HG03135 (cell line): ENCODE measurements at regions not wholly inside any gene's neighbourhood (a gene's known extent, or its start where the extent isn't known, plus 50 kb on each side); places are given as distances from the start of the nearest gene placed in this dataset.
"Not testable (repeated sequence)": the region's sequence is repeated elsewhere in the genome, so short reads cannot be mapped to it uniquely, and the experiment has no call there.

Source experiments
- ATAC-seq: cut with Tn5 transposase; IDR thresholded peaks from one replicate; pipeline ENCODE4 v1.9.1; 2021; ENCODE audit warnings: mild to moderate bottlenecking, moderate library complexity; ENCODE audit not compliant: unreplicated experiment

DNA sequence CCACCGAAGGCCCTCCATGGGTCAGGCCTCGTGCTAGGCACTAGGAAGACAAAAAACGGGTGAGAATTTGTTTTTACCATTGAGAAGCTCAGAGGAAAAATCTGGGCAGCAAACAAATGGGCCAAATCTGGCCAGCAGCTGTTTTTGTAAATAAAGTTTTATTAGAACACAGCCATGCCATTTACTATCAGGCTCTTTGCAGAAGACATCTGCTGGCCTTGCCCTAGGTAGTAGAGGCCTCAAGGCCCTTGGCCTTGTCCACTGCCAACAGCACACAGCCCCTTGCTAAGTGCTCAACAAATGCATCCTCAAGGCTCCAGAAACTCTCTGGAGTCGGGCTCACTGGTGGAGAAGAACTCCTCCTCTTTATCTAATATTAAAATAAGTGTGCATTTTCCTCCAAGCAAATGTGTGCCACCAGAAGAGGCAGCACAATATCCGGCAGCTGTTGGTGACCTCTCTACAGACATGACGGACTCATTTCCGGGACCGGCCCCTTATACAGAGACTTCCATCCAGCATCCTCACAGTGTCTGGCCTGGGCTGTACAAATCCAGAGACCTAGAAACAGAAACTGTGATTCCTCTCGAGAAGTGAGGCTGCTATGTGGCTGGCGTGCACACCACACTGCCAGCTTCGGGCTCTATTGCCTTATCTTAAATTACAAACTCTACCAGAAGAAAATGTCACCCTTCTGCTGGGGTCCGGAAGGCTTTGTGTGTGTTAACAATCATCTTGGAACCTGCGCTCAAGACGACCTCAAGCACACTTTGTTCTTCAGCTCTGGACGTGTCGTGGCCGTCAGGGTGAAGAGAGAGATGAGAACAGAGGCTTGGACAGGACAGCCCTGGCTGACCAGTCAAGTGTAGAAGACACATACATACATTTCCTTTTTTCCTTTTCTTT lies 203.9 kb downstream of the TOMM20 start:
- ATAC-seq, result no peak

DNA sequence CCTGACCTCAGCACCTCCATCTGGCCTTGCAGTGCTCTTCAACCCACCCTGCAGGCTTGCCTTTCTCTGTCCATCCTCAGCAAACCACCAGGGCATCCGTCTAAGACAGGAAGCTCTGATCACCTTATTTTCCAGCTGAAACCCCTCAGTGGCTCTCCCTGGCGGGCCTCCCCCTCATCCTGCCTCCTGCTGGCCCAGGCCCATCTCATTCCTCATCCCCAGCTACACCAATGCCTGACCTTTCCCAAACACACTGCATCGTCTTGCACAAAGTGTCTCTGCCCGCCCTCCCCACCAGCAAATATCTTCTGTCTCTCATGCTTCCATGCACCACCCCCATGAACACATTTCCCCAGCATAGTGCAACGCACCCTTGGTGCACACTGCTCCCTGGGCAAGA lies 205.0 kb downstream of the TOMM20 start:
- no peak for ATAC-seq

DNA sequence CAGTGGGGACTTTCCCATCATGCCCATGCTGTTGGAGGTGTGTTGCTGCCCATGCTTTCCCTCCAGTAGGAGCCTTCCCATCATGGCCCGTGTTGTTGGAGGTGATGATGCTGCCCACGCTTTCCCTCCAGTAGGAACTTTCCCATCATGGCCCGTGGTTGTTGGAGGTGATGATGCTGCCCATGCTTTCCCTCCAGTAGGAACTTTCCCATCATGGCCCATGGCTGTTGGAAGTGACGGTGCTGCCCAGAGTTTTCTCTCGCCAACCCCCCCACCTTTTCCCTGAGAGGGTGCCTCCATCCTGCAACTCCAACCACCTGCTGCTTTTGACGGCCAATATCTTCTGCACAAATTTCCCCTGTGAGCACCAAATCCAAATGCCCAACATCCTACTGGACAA lies 205.7 kb downstream of the TOMM20 start:
- ATAC-seq, result no peak

DNA sequence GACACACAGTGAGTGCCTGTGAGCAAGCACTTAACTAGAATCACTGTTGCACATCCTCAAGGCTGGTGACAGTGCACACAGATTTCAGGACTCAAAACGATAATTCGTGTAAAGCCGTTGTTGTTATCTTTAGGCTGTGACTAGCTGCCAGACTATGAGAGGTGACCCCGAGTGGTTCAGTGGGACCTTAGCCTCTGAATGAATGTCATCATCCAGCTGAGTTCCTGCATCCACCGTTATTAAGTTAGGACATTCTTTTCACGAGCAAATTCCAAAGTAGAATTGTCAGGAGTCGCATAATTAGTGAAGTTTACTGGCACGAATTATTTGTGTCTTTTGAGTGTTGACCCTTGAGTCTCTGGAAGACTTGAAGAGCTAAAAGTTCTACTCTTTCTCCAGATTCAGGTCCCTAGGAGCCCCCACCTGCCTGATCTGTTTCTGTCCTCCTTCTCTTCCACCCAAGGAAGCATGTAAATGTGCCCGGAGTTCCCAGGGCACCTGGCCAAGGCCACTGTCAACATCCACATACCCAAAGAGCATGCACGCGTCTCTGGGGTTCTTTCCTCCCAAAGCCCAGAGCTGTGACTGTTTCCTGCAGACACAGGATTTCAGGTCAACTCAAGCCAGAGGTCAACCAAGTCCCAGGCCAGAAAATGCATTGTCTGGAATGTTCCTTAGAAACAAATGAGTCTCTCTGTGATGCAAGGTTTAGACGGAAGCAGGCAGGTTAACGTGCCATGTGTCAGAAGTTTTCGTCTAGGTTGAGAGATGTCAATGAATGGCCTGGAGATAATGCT lies 207.2 kb downstream of the TOMM20 start:
- ATAC-seq, result no peak

DNA sequence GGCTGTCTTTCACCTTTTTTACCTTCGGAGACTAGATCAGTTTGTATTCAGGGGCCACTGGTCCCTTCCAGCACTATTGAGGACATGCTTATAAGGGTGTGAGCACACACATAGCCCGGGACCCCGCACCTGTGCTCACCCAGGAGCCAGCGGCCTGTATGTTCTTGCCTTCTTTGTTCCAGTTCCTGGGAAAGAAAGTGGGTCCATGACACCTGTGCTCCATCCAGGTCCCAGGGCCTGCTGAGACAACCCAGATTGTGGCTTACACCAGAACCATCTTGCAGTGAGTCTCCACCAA lies 207.8 kb downstream of the TOMM20 start:
- no peak for ATAC-seq

DNA sequence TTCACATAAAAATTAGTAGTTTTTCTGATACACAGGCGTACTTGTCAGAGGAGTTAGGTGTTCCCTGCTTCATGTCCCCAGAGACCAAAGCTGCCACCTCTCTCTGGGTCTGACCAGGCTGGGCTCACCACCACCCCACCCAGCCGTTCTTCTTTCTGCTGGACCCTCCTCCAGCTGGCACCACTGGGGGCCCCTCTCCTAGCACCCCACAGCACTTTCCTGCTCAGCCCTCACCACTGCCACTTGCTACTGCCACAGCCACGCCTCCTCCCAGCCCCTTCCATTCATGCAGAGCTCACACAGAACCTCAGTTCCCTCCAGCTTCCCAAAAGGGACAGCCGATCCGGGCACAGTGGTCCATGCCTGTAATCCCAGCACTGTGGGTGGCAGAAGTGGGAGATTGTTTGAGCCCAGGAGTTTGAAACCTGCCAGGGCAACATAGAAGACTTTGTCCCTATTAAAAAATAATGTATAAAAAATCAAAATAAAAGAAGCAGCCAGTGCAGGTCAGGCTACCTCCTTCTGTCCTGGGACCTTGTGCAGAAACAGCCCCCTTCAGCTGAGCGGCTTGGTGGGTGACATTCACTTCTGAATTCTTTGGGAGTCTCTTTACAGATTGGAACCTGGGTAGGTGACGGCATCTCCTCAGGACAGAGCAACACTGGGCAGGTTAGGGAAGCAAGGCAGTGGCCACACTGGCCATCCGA lies 208.3 kb downstream of the TOMM20 start:
- ATAC-seq, result no peak

DNA sequence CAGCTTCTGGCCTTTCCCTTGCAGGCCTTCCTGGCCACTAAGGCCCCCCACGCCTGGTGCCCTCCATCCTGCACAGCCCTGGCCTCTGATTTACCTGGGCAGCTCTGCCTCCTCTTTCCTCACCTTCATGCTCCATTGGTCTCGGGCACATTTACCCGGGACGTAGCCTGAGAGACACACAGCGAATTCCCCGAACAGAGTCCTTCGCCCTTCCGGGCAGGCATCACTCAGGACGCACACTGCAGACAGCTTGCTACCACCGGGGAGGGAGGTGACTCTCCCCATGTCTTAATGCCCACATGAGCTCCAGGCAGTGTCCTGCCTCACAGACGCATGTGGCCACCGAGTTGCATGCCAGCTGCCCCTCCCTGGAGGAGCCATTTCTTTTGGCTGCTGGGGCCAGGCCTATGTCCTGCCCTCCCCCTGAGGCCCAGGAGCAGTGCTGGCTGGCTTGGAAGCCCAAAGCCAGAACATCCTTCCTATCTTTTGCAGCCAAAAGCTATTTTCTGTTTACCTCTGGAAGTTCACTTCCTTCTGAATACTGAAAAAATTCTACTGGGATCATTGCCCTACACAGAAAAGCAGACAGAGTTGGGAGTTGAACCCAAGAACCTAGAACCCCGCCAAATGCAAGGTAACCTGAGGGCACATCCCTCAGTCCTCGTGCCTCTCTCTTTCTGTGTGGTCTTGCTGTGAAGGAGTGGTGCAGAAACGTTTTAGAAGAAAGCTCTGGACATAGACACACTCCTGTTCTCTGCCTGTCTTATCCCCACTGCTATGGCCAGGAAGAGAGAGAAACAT lies 209.5 kb downstream of the TOMM20 start:
- no peak for ATAC-seq

DNA sequence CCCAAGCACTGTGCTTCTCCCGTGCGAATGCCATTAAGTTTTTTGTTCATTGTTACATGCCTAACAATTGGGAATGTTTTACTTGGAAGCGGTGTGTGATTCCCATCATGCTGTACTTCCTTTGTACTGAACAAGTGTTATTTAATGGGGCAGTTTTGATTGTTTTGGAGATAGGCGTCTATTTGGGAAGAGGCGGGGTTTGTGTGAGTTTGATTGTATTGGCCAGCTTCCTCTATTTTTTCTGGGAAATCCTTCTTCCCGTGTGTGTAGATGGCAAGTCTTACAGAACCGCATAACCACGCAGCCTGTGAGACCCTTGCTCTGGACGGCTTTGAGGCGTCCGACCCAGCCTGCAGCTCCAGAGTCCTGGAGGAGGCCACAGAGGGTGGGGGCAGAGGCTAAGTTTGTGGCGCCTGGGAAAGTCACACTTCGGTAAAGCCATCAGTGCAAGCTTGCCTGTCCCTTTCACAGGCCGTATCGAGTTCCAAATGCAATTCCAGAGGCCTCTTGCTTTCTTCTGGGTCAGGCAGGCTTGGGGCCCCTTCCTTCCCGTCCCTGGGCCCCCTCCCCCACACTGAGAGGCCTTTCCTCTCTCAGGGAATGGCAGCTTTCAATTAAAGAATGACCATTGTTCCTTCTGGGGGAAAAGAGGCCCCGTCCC lies 210.3 kb downstream of the TOMM20 start:
- no peak for ATAC-seq

DNA sequence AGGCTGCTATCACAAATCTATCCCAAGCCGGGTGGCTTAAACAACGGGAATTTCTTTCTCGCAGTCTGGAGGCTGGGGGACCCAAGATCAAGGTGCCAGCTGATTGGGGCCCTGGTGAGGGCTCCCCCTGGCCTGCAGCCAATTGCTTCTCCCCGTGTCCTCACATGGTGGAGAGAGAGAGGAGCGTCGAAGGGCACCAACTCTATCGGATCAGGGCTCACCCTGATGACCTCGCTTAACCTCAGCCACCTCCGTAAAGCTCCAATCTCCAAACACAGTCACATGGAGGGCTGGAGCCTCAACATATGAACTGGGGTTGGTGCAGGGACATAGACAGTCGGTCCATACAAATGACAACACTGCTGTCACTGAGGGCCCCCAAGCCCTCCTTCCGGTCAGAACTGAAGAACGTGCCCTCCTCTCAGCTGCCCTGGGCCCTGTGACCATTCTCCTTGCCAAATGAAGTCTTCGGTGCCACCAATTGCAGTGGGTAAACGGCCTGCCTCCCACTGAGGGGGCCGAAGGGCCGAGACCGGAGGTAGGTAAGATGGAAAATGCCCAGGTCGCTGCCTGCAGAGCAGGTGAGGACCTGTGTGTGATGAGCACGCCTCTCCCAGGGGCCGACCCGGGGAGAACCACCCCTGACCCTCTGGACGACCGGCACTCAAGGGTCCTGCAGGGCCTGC lies 211.0 kb downstream of the TOMM20 start:
- ATAC-seq, result no peak

DNA sequence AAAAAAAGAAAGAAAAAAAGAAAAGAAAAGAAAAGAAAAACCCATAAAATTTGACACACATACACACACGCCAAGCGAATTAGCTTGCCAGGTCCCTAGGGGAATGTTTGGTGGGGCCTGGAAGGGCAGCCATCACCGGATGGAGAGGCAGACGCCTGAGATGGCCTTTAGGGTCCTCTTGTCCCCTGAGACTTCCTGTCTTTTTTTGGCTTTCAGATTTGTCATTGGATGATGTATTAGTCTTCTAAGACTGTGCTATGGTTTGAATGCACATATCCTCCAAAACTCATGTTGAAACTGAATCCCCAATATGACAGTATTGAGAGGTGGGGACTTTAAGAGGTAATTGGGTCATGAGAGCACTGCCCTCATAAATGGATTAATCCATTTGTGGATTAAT lies 211.8 kb downstream of the TOMM20 start:
- no peak for ATAC-seq

DNA sequence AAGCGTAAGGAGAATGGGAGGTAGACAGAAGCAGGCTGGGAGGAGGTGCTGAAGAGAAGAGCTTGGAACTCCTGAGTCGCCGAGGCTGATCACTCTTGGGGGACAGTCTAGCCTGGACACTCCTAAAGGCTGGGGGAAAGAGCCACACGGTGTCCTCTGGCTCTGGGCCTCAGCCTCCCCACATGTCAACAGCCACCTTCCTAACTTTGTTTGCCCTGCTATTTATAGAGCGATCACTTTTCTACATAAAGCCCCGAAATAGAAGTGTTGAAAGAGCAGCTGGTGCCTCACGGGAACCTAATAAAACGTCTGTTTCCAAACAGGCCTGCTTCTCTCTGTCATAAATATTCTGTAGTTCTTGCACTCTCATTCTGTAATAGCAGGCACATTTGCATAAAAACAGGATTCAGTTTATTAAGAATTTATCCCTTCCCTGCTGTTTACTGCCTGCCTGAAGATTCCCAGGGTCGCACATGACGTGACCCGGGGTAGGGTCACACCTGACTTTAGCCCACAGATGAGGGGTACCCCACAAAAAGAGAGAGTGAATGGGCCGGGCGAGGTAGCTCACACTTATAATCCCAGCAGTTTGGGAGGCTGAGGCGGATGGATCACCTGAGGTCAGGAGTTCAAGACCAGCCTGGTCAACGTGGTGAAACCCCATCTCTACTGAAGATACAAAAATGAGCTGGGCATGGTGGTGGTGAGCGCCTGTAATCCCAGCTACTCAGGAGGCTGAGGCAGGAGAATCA lies 212.5 kb downstream of the TOMM20 start:
- no peak for ATAC-seq

DNA sequence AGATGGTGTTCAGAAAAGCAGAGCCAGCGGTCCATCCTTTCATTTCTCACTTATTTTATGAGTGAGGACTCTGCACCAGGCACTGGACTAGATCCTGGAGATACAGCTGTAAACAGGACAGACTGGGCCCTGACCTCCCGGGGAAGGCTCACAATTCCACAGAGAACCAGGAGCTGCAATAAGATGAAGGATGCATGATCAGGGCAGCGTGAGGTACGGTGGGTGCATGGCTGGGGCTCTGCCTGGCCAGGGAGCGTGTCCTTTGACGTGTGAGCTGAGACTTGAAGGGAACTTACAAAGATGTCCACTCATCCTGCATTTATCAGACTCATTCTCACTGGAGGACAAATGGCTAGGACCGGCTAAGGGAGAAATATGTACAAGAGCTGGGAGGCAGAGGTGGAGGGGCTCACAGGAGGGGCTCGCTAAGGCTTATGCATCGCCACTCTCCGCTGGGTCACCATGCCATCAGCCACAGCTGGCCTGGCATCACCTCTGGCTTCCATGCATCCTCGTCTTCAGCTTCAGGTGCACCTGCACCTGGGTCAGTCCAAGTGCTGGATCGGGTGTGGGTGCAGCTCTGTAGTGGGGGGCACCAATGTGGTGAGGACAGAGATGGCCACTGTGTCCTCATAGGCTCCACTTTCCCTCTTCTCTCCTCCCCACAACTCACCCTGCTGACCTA lies 213.9 kb downstream of the TOMM20 start:
- no peak for ATAC-seq

DNA sequence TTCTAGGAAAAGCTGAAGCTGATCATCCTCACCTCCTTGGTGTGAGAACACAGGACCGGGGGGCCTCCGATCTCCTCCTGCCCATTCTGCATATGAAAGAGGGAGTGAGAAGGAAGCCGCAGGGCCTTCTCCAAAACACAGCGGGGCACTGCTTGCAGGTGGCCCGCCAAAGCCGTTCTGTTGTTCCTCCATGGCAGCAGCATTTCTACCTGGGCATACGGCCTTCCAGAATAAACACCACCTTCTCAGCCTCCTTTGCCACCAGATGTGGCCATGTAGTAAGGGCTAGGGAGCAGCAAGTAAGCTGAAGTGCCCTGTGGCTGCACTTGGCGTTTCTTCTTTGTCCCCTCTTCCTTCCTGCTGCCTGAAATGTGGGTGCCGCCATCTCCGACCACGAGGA lies 214.9 kb downstream of the TOMM20 start:
- no peak for ATAC-seq

DNA sequence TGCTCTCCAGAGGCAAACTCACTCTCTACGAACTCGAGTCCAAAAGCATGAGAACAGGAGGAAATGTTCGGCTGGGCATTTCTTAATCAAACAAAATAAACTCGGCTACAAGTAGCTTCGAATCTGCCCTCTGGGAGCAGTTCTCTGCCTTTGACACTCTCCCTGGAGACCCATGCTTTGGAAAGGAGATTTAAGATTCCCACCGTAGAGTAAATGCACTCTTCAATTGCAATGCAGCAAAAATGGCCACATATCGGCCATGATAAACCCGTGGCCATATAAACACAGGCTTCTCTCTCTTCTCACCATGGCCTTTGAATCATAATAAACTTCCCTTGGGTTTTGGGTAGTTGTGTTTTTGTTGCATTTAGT lies 215.4 kb downstream of the TOMM20 start:
- ATAC-seq, result no peak

DNA sequence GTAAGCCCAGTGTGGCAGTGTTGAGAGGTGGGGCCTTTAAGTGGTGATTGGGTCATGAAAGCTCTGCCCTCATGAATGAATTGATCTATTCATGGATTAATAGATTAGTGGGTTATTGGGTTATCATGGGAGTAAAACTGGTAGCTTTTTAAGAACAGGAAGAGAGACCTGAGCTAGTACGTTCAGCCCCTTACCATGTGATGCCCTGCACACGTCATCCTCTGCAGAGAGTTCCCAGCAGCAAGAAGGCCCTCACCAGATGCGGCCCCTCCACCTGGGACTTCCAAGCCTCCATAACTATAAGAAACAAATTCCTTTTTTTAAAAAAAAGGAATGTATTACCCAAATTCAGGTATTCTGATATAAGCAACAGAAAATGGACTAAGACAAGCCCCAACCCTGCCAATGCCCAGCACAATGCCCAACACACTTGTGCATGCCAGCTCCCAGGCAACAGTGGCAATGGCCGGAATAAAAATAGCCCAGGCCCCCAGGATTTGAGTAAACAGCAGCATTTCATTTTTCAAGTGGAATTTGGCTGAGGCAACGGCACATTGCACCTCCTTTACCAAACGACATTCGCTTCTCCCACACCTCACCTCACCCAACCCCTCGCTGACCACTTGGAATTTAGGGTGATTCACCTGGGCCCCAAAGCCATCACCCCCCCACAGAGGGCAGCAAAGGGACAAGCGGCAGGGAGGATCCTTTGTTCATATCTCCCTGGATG lies 215.9 kb downstream of the TOMM20 start:
- no peak for ATAC-seq

DNA sequence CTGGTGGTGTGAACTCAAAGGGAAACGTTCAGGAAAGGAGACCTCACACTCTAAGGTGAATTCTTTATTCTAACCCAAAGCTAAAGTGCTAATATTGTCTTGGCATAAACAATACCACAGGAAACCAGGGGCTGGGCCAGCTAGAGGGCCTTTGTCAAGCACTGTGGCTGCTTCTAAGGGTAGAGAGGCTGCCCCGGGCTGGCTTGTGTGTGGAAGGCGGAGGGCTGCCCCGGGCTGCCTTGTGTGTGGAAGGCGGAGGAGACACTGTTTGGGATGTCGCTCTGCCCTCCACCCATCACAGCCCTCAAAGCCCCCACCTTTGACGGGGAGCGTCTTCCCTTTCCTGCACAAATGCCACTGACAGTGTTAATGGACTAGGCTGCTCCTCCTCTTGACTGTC lies 216.8 kb downstream of the TOMM20 start:
- ATAC-seq, result no peak

DNA sequence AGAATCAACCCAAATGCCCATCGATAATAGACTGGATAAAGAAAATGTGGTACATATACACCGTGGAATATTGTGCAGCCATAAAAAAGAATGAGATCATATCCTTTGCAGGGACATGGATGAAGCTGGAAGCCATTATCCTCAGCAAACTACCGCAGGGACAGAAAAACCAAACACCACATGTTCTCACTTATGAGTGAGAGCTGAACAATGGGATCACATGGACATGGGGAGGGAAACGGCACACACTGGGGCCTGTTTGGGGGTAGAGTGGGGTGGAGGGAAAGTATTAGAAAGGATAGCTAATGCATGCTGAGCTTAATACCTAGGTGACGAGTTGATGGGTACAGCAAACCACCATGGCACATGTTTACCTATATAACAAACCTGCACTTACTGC lies 217.5 kb downstream of the TOMM20 start:
- ATAC-seq, result not testable (repeated sequence)

DNA sequence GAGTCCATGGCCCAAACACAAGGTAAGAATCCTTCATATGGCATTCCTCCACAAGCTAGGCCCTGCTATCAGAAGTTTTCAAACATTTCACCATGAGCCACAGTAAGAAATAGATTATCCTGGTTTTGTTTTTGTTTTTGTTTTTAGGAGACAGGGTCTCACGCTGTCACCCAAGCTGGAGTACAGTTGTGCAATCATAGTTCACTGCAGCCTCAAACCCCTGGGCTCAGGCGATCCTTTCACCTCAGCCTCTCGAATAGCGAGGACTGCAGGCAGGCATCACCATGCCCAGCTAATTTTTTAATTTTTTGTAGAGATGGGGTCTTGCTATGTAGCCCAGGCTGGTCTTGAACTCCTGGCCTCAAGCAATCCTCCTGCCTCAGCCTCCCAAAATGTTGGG lies 218.8 kb downstream of the TOMM20 start:
- ATAC-seq, result no peak
